Body of pancreas (tissue), 4 donors: ENCODE measurements at regions not wholly inside any gene's neighbourhood (a gene's known extent, or its start where the extent isn't known, plus 50 kb on each side); places are given as distances from the start of the nearest gene placed in this dataset.

Experiments used
- POLR2A ChIP-seq, 3 donors: fragments of 450-650 bp; IDR thresholded peaks; one replicate each; pipeline ENCODE4 v1.6.1; 2016; ENCODE audit warnings: antibody characterized with exemption in 3 of 3, mild to moderate bottlenecking in 2 of 3
- TF ChIP-seq, protein P1 (sequence below), 7 experiments: fragments of 450-650 bp in 4 of 7; fragments of 200-600 bp in 3 of 7; sonication (generic) in 3 of 7; IDR thresholded peaks; one replicate each; pipeline ENCODE4 v1.5.1; 2016 to 2019; ENCODE audit warnings: antibody characterized with exemption in 7 of 7

- TF ChIP-seq, protein P1, sequence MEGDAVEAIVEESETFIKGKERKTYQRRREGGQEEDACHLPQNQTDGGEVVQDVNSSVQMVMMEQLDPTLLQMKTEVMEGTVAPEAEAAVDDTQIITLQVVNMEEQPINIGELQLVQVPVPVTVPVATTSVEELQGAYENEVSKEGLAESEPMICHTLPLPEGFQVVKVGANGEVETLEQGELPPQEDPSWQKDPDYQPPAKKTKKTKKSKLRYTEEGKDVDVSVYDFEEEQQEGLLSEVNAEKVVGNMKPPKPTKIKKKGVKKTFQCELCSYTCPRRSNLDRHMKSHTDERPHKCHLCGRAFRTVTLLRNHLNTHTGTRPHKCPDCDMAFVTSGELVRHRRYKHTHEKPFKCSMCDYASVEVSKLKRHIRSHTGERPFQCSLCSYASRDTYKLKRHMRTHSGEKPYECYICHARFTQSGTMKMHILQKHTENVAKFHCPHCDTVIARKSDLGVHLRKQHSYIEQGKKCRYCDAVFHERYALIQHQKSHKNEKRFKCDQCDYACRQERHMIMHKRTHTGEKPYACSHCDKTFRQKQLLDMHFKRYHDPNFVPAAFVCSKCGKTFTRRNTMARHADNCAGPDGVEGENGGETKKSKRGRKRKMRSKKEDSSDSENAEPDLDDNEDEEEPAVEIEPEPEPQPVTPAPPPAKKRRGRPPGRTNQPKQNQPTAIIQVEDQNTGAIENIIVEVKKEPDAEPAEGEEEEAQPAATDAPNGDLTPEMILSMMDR (IDR thresholded peaks at IDR 0.05): no peak
- no peak for TF ChIP-seq POLR2A (IDR thresholded peaks at IDR 0.05)
Observed at GRCh38 chr3:72408983-72409779, 439.1 kb downstream of the SHQ1 start.
